ENCODE measurements at regions not wholly inside any gene's neighbourhood (a gene's known extent, or its start where the extent isn't known, plus 50 kb on each side); places are given as distances from the start of the nearest gene placed in this dataset.

DNA sequence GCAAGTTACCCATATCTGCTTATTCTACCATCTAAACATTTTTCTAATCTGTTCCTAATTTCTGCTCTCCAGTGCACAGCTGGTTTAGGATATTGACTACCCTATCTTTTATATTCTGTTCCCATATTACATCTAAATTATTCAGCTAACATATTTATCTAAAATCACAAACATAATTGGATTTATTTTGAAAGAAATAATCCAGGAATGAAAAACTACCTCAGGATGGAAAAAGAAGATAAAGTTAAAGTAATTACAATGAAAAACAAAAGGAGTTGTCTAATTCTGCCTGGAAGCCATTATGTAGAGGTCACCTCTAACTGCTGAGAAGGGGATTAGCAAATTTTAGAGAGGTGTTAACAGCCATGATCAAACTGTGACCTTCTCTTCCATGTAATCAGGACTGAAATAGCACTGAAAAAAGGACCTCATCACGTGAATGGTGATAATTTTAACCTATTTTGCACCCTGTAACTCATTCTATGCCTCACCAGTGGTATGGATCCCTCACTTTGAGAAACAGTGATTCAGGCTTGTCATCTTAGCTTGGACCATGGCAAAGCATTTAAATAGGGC, 653.3 kb downstream of the CDH11 start:
- no peaks in the 10 kb centered on the region for H3K9me3 ChIP-seq (ENCODE audit: low read length)
- no peak overlapping the region for H2AFZ ChIP-seq (ENCODE audit: low read depth, low read length)
- H4K20me1 ChIP-seq (ENCODE audit: insufficient read depth) = no peaks in the 10 kb centered on the region
- no peaks in the 10 kb centered on the region for H3K36me3 ChIP-seq (ENCODE audit: insufficient read depth, low read length)
- H3K9me2 ChIP-seq (ENCODE audit: insufficient read depth, low read length) = no peaks in the 10 kb centered on the region
- no peak overlapping the region for H3K27ac ChIP-seq (ENCODE audit: low read length)
- no peaks in the 10 kb centered on the region for H3F3A ChIP-seq (ENCODE audit: insufficient read depth, low read length, poor library complexity, severe bottlenecking)
- H3K4me2 ChIP-seq (ENCODE audit: low read length) = no peak overlapping the region
- H3K79me2 ChIP-seq (replicated peaks; ENCODE audit: insufficient read depth, low read length) = no peaks in the 10 kb centered on the region
- H3K4me3 ChIP-seq (ENCODE audit: low read length) = no peak overlapping the region
- no peak overlapping the region for H3K9ac ChIP-seq (ENCODE audit: low read length)
- no peaks in the 10 kb centered on the region for H3K27me3 ChIP-seq (ENCODE audit: insufficient read depth, low read depth, low read length)
- TF ChIP-seq SMC3 (conservative IDR thresholded peaks at IDR 0.05; ENCODE audit: poor library complexity) (no peak), EP300 (conservative IDR thresholded peaks at IDR 0.05; ENCODE audit: poor library complexity, severe bottlenecking) (no peak), POLR2AphosphoS5 (IDR thresholded peaks at IDR 0.05) (no peak), RAD21 (conservative IDR thresholded peaks at IDR 0.05) (no peak), TAF1 (IDR thresholded peaks at IDR 0.05; ENCODE audit: low read depth) (no peak), MXI1 (conservative IDR thresholded peaks at IDR 0.05; ENCODE audit: poor library complexity, severe bottlenecking) (no peak), EZH2 (IDR thresholded peaks at IDR 0.05; ENCODE audit: borderline replicate concordance, insufficient read depth, low read length, poor library complexity, severe bottlenecking) (no peak)
- TF ChIP-seq, protein P1, sequence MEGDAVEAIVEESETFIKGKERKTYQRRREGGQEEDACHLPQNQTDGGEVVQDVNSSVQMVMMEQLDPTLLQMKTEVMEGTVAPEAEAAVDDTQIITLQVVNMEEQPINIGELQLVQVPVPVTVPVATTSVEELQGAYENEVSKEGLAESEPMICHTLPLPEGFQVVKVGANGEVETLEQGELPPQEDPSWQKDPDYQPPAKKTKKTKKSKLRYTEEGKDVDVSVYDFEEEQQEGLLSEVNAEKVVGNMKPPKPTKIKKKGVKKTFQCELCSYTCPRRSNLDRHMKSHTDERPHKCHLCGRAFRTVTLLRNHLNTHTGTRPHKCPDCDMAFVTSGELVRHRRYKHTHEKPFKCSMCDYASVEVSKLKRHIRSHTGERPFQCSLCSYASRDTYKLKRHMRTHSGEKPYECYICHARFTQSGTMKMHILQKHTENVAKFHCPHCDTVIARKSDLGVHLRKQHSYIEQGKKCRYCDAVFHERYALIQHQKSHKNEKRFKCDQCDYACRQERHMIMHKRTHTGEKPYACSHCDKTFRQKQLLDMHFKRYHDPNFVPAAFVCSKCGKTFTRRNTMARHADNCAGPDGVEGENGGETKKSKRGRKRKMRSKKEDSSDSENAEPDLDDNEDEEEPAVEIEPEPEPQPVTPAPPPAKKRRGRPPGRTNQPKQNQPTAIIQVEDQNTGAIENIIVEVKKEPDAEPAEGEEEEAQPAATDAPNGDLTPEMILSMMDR (IDR thresholded peaks at IDR 0.05; ENCODE audit: poor library complexity, severe bottlenecking) = no peak
- TF ChIP-seq, protein P2, sequence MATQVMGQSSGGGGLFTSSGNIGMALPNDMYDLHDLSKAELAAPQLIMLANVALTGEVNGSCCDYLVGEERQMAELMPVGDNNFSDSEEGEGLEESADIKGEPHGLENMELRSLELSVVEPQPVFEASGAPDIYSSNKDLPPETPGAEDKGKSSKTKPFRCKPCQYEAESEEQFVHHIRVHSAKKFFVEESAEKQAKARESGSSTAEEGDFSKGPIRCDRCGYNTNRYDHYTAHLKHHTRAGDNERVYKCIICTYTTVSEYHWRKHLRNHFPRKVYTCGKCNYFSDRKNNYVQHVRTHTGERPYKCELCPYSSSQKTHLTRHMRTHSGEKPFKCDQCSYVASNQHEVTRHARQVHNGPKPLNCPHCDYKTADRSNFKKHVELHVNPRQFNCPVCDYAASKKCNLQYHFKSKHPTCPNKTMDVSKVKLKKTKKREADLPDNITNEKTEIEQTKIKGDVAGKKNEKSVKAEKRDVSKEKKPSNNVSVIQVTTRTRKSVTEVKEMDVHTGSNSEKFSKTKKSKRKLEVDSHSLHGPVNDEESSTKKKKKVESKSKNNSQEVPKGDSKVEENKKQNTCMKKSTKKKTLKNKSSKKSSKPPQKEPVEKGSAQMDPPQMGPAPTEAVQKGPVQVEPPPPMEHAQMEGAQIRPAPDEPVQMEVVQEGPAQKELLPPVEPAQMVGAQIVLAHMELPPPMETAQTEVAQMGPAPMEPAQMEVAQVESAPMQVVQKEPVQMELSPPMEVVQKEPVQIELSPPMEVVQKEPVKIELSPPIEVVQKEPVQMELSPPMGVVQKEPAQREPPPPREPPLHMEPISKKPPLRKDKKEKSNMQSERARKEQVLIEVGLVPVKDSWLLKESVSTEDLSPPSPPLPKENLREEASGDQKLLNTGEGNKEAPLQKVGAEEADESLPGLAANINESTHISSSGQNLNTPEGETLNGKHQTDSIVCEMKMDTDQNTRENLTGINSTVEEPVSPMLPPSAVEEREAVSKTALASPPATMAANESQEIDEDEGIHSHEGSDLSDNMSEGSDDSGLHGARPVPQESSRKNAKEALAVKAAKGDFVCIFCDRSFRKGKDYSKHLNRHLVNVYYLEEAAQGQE (IDR thresholded peaks at IDR 0.05; ENCODE audit: borderline replicate concordance) = no peak

DNA sequence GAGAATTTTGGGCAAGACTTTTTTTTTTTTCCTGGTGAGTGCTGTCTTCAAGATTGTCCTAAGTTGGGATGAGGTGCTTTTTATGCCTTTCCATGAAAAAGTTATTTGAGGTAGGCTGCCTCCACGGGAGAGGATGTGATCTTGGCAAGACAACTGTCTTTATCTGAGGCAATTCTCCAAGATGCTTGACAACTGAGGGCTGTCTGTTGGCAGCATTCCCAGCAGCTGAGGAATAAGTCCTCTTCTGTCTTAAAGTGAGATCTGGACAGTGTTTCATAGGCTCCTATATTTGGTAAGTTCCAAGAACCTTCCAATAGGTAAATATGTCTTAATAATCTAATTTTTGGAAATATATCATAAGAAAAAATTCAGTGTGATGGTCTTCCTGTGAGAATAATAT, 662.0 kb downstream of the CDH11 start:
- Histone ChIP-seq H3K79me2 (replicated peaks; ENCODE audit: insufficient read depth, low read length) (no peaks in the 10 kb centered on the region), H3F3A (ENCODE audit: insufficient read depth, low read length, poor library complexity, severe bottlenecking) (no peaks in the 10 kb centered on the region), H3K9ac (ENCODE audit: low read length) (no peak overlapping the region), H2AFZ (ENCODE audit: low read depth, low read length) (no peak overlapping the region), H3K27ac (ENCODE audit: low read length) (no peak overlapping the region), H3K27me3 (ENCODE audit: insufficient read depth, low read depth, low read length) (no peaks in the 10 kb centered on the region), H3K9me2 (ENCODE audit: insufficient read depth, low read length) (no peaks in the 10 kb centered on the region), H3K4me2 (ENCODE audit: low read length) (no peak overlapping the region), H3K36me3 (ENCODE audit: insufficient read depth, low read length) (no peaks in the 10 kb centered on the region), H3K4me3 (ENCODE audit: low read length) (no peak overlapping the region), H4K20me1 (ENCODE audit: insufficient read depth) (no peaks in the 10 kb centered on the region), H3K9me3 (ENCODE audit: low read length) (no peaks in the 10 kb centered on the region)
- no peak for TF ChIP-seq POLR2AphosphoS5 (IDR thresholded peaks at IDR 0.05)
- no peak for TF ChIP-seq TAF1 (IDR thresholded peaks at IDR 0.05; ENCODE audit: low read depth)
- TF ChIP-seq, protein P2 (IDR thresholded peaks at IDR 0.05; ENCODE audit: borderline replicate concordance) = no peak
- TF ChIP-seq MXI1 (conservative IDR thresholded peaks at IDR 0.05; ENCODE audit: poor library complexity, severe bottlenecking) = no peak
- no peak for TF ChIP-seq SMC3 (conservative IDR thresholded peaks at IDR 0.05; ENCODE audit: poor library complexity)
- TF ChIP-seq EP300 (conservative IDR thresholded peaks at IDR 0.05; ENCODE audit: poor library complexity, severe bottlenecking) = no peak
- no peak for TF ChIP-seq RAD21 (conservative IDR thresholded peaks at IDR 0.05)
- TF ChIP-seq EZH2 (IDR thresholded peaks at IDR 0.05; ENCODE audit: borderline replicate concordance, insufficient read depth, low read length, poor library complexity, severe bottlenecking) = no peak
- TF ChIP-seq, protein P1 (IDR thresholded peaks at IDR 0.05; ENCODE audit: poor library complexity, severe bottlenecking) = no peak
